SK-N-SH (cell line): ENCODE measurements at regions not wholly inside any gene's neighbourhood (a gene's known extent, or its start where the extent isn't known, plus 50 kb on each side); places are given as distances from the start of the nearest gene placed in this dataset.

Experiments
- CTCF ChIA-PET: fragments of 300-600, 350-600 bp; formaldehyde crosslinking; extraction: SDS; loops from one replicate; lab custom pipeline; 2021; lab: Yijun Ruan, JAX
- POLR2A ChIA-PET: fragments of 350-600 bp; sonication (Branson Sonifier 250); formaldehyde crosslinking; extraction: SDS; loops from one replicate; lab custom pipeline; 2020; ENCODE audit warnings: antibody characterized with exemption, inconsistent platforms; lab: Yijun Ruan, JAX
- DNase-seq: peaks from one replicate; pipeline ENCODE4 v3.0.0; 2012
- H2AFZ ChIP-seq: fragments of 200-600 bp; sonication (generic); 2 replicates; pipeline ENCODE4 v1.8.1; 2016; ENCODE audit warnings: antibody characterized with exemption, mild to moderate bottlenecking, low read depth
- H3F3A ChIP-seq: fragments of 200-600 bp; sonication (generic); replicated peaks from 2 replicates; pipeline ENCODE3; 2016; ENCODE audit warnings: antibody characterized with exemption, mild to moderate bottlenecking; ENCODE audit not compliant: insufficient read depth
- H3K27ac ChIP-seq, 2 experiments: fragments of 200-500 bp in 1 of 2; fragments of 200-600 bp in 1 of 2; sonication (Bioruptor generic) in 1 of 2; sonication (generic), shearing (Covaris generic) in 1 of 2; 2 replicates each; pipeline versions ENCODE4 v1.5.1 to v1.6.1; 2014 to 2016; ENCODE audit warnings: low read depth in 2 of 2, inconsistent platforms in 1 of 2, low read length in 1 of 2, mild to moderate bottlenecking in 1 of 2, mixed read lengths in 1 of 2
- H3K27me3 ChIP-seq: fragments of 200-600 bp; sonication (generic), shearing (Covaris generic); 2 replicates; pipeline ENCODE4 v1.6.1; 2016; ENCODE audit warnings: mixed run types; ENCODE audit not compliant: insufficient read depth
- H3K36me3 ChIP-seq, 2 experiments: fragments of 200-500 bp in 1 of 2; fragments of 200-600 bp in 1 of 2; sonication (Bioruptor generic) in 1 of 2; sonication (generic) in 1 of 2; replicated peaks in 1 of 2; 2 replicates each; pipeline versions ENCODE3 to v1.5.1; 2014 to 2016; ENCODE audit warnings: low read length in 1 of 2, mild to moderate bottlenecking in 1 of 2; ENCODE audit not compliant: insufficient read depth in 2 of 2, control insufficient read depth in 1 of 2
- H3K4me1 ChIP-seq, 2 experiments: fragments of 200-500 bp in 1 of 2; fragments of 200-600 bp in 1 of 2; sonication (Bioruptor generic) in 1 of 2; sonication (generic), shearing (Covaris generic) in 1 of 2; 2 replicates each; pipeline versions ENCODE4 v1.5.1 to v1.6.1; 2014 to 2016; ENCODE audit warnings: low read depth in 1 of 2, low read length in 1 of 2, mixed run types in 1 of 2; ENCODE audit not compliant: insufficient read depth in 2 of 2, control insufficient read depth in 1 of 2
- H3K4me2 ChIP-seq: fragments of 200-600 bp; sonication (generic), shearing (Covaris generic); 2 replicates; pipeline ENCODE4 v1.6.1; 2017; ENCODE audit warnings: mixed run types
- H3K4me3 ChIP-seq, 2 experiments: fragments of 200-500 bp in 1 of 2; fragments of 200-600 bp in 1 of 2; sonication (Bioruptor generic) in 1 of 2; sonication (generic), shearing (Covaris generic) in 1 of 2; 2 replicates each; pipeline versions ENCODE4 v1.5.1 to v1.8.1; 2014 to 2016; ENCODE audit warnings: low read depth in 2 of 2, inconsistent platforms in 1 of 2, low read length in 1 of 2, mild to moderate bottlenecking in 1 of 2, mixed read lengths in 1 of 2, moderate library complexity in 1 of 2
- H3K79me2 ChIP-seq: fragments of 200-600 bp; sonication (generic); 2 replicates; pipeline ENCODE4 v1.8.1; 2017; ENCODE audit warnings: mild to moderate bottlenecking; ENCODE audit not compliant: insufficient read depth
- H3K9ac ChIP-seq: fragments of 200-600 bp; sonication (generic); 2 replicates; pipeline ENCODE4 v1.6.1; 2017; ENCODE audit warnings: mixed run types
- H3K9me2 ChIP-seq: fragments of 200-600 bp; sonication (generic); 2 replicates; pipeline ENCODE4 v1.6.1; 2017; ENCODE audit warnings: mixed run types
- H3K9me3 ChIP-seq: fragments of 200-600 bp; sonication (generic); 2 replicates; pipeline ENCODE4 v1.6.1; 2017; ENCODE audit warnings: mixed run types, mild to moderate bottlenecking, moderate library complexity
- H4K20me1 ChIP-seq: fragments of 200-600 bp; sonication (generic); 2 replicates; pipeline ENCODE4 v1.6.1; 2017; ENCODE audit warnings: mild to moderate bottlenecking, mixed run types; ENCODE audit not compliant: insufficient read depth
- ELF1 ChIP-seq: IDR thresholded peaks from 2 replicates; pipeline ENCODE4 v1.4.0; 2012
- EZH2phosphoT487 ChIP-seq: fragments of 200-600 bp; sonication (generic); IDR thresholded peaks from 2 replicates; pipeline ENCODE4 v1.6.1; 2017; ENCODE audit warnings: low read depth, mixed run types, mild to moderate bottlenecking, antibody characterized with exemption, moderate library complexity, borderline replicate concordance
- FOSL2 ChIP-seq: IDR thresholded peaks from 2 replicates; pipeline ENCODE4 v1.4.0; 2012; ENCODE audit warnings: low read depth, mild to moderate bottlenecking, moderate library complexity, borderline replicate concordance
- FOXJ3 ChIP-seq: sonication (generic); formaldehyde crosslinking; IDR thresholded peaks from 2 replicates; pipeline ENCODE4 v1.5.1; 2020; ENCODE audit warnings: mild to moderate bottlenecking, missing genetic modification reagents
- FOXM1 ChIP-seq: IDR thresholded peaks from 2 replicates; pipeline ENCODE4 v1.4.0; 2012; ENCODE audit warnings: low read depth, mild to moderate bottlenecking
- IRF3 ChIP-seq: fragments of 150-350 bp; IDR thresholded peaks from 2 replicates; pipeline ENCODE4 v1.6.1; 2016; ENCODE audit warnings: mild to moderate bottlenecking, low read depth, low read length
- JUND ChIP-seq: IDR thresholded peaks from 2 replicates; pipeline ENCODE4 v1.4.0; 2012
- NFIC ChIP-seq: IDR thresholded peaks from 2 replicates; pipeline ENCODE4 v1.4.0; 2012; ENCODE audit warnings: borderline replicate concordance
- NRF1 ChIP-seq: IDR thresholded peaks from 2 replicates; pipeline ENCODE4 v1.6.1; 2012; ENCODE audit warnings: low read depth, mild to moderate bottlenecking, low read length
- POLR2AphosphoS5 ChIP-seq: IDR thresholded peaks from 2 replicates; pipeline ENCODE4 v1.6.1; 2012; ENCODE audit warnings: low read depth, low read length
- RAD21 ChIP-seq: IDR thresholded peaks from 2 replicates; pipeline ENCODE4 v1.6.1; 2012; ENCODE audit warnings: mild to moderate bottlenecking, low read length
- RCOR1 ChIP-seq: fragments of 150-350 bp; IDR thresholded peaks from 2 replicates; pipeline ENCODE4 v1.6.1; 2017; ENCODE audit warnings: antibody characterized with exemption, low read length
- RFX5 ChIP-seq: IDR thresholded peaks from 2 replicates; pipeline ENCODE4 v1.6.1; 2012; ENCODE audit warnings: mild to moderate bottlenecking, improper control_type of control experiment, low read length
- SMC3 ChIP-seq: IDR thresholded peaks from 2 replicates; pipeline ENCODE4 v1.6.1; 2012; ENCODE audit warnings: low read depth, low read length, improper control_type of control experiment
- TAF1 ChIP-seq: IDR thresholded peaks from 2 replicates; pipeline ENCODE4 v1.6.1; 2012; ENCODE audit warnings: low read depth, mild to moderate bottlenecking, low read length, moderate library complexity, borderline replicate concordance
- TEAD4 ChIP-seq: IDR thresholded peaks from 2 replicates; pipeline ENCODE4 v1.4.0; 2012; ENCODE audit warnings: mild to moderate bottlenecking, borderline replicate concordance; ENCODE audit not compliant: insufficient read depth
- YY1 ChIP-seq: IDR thresholded peaks from 2 replicates; pipeline ENCODE4 v1.4.0; 2012; ENCODE audit warnings: low read depth, mild to moderate bottlenecking
- ZBTB33 ChIP-seq: IDR thresholded peaks from 2 replicates; pipeline ENCODE4 v1.4.0; 2012; ENCODE audit warnings: low read depth, borderline replicate concordance
- WGBS: methylation state at CpG from one replicate; pipeline ENCODE4 v1.1.6; 2017; ENCODE audit warnings: low lambda C conversion rate; 5-methylcytosine and 5-hydroxymethylcytosine counted together

DNA sequence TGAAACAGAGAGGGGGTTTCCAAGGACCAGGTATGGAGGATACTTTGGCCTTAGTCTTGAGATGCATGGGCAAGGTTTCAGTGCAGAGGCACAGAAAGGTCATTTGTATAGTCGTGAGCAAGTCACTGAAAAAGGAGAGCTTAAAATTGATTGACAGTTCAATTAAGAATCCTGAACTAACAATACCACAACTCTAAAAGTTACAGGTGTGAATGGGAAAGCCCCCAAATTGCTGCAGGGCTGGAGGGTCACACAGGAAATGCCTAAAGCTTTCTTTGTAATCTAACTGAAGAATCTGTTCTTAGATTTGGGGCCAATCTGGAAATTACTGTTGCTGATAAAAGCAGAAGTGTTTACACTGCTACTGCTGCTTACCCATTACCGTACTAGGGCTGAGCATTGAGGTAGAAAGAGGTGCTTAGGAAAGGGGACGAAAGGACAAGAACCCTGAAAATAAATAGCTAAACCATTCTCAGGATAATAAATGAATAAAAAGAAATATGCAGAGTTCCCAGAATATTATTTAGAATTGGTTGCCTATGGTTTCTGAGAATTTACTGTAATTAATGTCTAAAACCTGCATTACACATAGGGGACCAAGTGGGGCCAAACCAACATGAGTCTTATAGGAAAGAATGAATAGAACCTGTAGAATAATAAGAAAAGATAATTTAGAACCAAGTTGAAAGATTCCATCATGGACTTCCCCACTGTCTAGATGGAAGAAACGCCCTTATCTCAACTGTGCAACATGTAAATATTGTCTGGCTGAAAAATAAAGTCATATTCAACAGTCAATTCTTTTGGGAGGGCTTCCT, 91.9 kb upstream of the PPP1R2C start:
- ChIA-PET CTCF (no interaction called here), POLR2A (no interaction called here)
- no peak for DNase-seq
- Histone ChIP-seq H3F3A (no peaks in the 10 kb centered on the region), H3K9ac (no peak overlapping the region), H3K4me2 (no peak overlapping the region), H2AFZ (no peak overlapping the region), H3K36me3 (no peaks in the 10 kb centered on the region), H4K20me1 (no peaks in the 10 kb centered on the region), H3K27me3 (no peaks in the 10 kb centered on the region), H3K9me2 (no peaks in the 10 kb centered on the region), H3K9me3 (no peaks in the 10 kb centered on the region), H3K4me1 (no peaks in the 10 kb centered on the region), H3K4me3 (no peak overlapping the region), H3K79me2 (no peaks in the 10 kb centered on the region), H3K27ac (no peak overlapping the region)
- 4% methylated on average over 4 of the region's 4 CpGs for WGBS
- no peak for TF ChIP-seq ZBTB33
- TF ChIP-seq YY1 = no peak
- no peak for TF ChIP-seq EZH2phosphoT487
- TF ChIP-seq SMC3 = no peak
- TF ChIP-seq TEAD4 = no peak
- no peak for TF ChIP-seq ELF1
- no peak for TF ChIP-seq FOXJ3 (CRISPR knock-in tag)
- no peak for TF ChIP-seq POLR2AphosphoS5
- no peak for TF ChIP-seq FOSL2
- TF ChIP-seq RFX5 = no peak
- no peak for TF ChIP-seq RAD21
- no peak for TF ChIP-seq TAF1
- no peak for TF ChIP-seq NFIC
- TF ChIP-seq IRF3 = no peak
- TF ChIP-seq JUND = no peak

- H2AFZ ChIP-seq = no peak overlapping the region
- TF ChIP-seq NRF1 (no peak), FOSL2 (no peak), RCOR1 (no peak), SMC3 (no peak), YY1 (no peak), FOXM1 (no peak)
- TF ChIP-seq, all 33 proteins: peak for 0
- no peak overlapping the region for H3K9ac ChIP-seq
- no peaks in the 10 kb centered on the region for H3K36me3 ChIP-seq
- no peaks in the 10 kb centered on the region for H3K9me3 ChIP-seq
- no peak overlapping the region for H3K4me3 ChIP-seq
- no peak overlapping the region for H3K4me2 ChIP-seq
- no peaks in the 10 kb centered on the region for H3K9me2 ChIP-seq
- ChIA-PET POLR2A (no interaction called here), CTCF (no interaction called here)
- no peaks in the 10 kb centered on the region for H4K20me1 ChIP-seq
- no peaks in the 10 kb centered on the region for H3F3A ChIP-seq
- H3K27ac ChIP-seq = no peak overlapping the region
- DNase-seq = no peak
- no peaks in the 10 kb centered on the region for H3K4me1 ChIP-seq
- no peaks in the 10 kb centered on the region for H3K27me3 ChIP-seq
- H3K79me2 ChIP-seq = no peaks in the 10 kb centered on the region
These were observed 108.6 kb upstream of the PPP1R2C start for GRCh38 chrX:42886519-42886918.
